Nephron (organoid): ENCODE measurements at regions not wholly inside any gene's neighbourhood (a gene's known extent, or its start where the extent isn't known, plus 50 kb on each side); places are given as distances from the start of the nearest gene placed in this dataset.
"Not testable (repeated sequence)": the region's sequence is repeated elsewhere in the genome, so short reads cannot be mapped to it uniquely, and the experiment has no call there.

ENCODE experiments used
- H3K27ac Mint-ChIP-seq, 3 experiments: 2 replicates each; pipeline ENCODE4 v1.8.0; 2020; ENCODE audit warnings: mixed read lengths in 3 of 3, mild to moderate bottlenecking in 2 of 3, moderate library complexity in 1 of 3
- H3K27me3 Mint-ChIP-seq: 2 replicates; pipeline ENCODE4 v1.8.0; 2021; ENCODE audit warnings: low read depth, mild to moderate bottlenecking, moderate library complexity, mixed read lengths
- H3K36me3 Mint-ChIP-seq: 2 replicates; pipeline ENCODE4 v1.8.0; 2020; ENCODE audit warnings: low read depth, mixed read lengths
- H3K4me1 Mint-ChIP-seq: 2 replicates; pipeline ENCODE4 v1.8.0; 2020; ENCODE audit warnings: mixed read lengths
- H3K4me3 Mint-ChIP-seq, 3 experiments: 2 replicates each; pipeline ENCODE4 v1.8.0; 2020; ENCODE audit warnings: mild to moderate bottlenecking in 3 of 3, mixed read lengths in 3 of 3, moderate library complexity in 2 of 3
- H3K9me3 Mint-ChIP-seq: 2 replicates; pipeline ENCODE4 v1.8.0; 2020; ENCODE audit warnings: mixed read lengths
- CTCF ChIP-seq, 3 experiments: fragments of 200-600 bp; sonication (generic); IDR thresholded peaks; one replicate each; pipeline ENCODE4 v1.5.0; 2021; ENCODE audit warnings: antibody characterized with exemption in 3 of 3; ENCODE audit not compliant: unreplicated experiment in 3 of 3

- Mint-ChIP-seq H3K4me3 (no peak overlapping the region), H3K27ac (no peak overlapping the region), H3K4me1 (peaks cover 5% of the 10 kb centered on the region), H3K9me3 (peaks cover 2% of the 10 kb centered on the region), H3K36me3 (no peaks in the 10 kb centered on the region), H3K27me3 (peaks cover 5% of the 10 kb centered on the region)
- TF ChIP-seq CTCF (IDR thresholded peaks at IDR 0.05; ENCODE audit: unreplicated experiment in 3 of 3), result no peak
Observed at GRCh38 chr6:81128671-81129070, 623.8 kb downstream of the TENT5A start.

- TF ChIP-seq CTCF (IDR thresholded peaks at IDR 0.05; ENCODE audit: unreplicated experiment in 3 of 3), result no peak
- peaks cover 2% of the 10 kb centered on the region for H3K9me3 Mint-ChIP-seq
- H3K36me3 Mint-ChIP-seq, result no peaks in the 10 kb centered on the region
- no peak overlapping the region for H3K4me3 Mint-ChIP-seq
- H3K4me1 Mint-ChIP-seq, result peaks cover 5% of the 10 kb centered on the region
- H3K27me3 Mint-ChIP-seq, result peaks cover 3% of the 10 kb centered on the region
- H3K27ac Mint-ChIP-seq, result peak overlapping the region in 1 of 3 experiments; percentile 51
Observed at GRCh38 chr6:81126150-81126549, 626.3 kb downstream of the TENT5A start.

- Mint-ChIP-seq H3K4me3 (no peak overlapping the region), H3K27ac (no peak overlapping the region), H3K9me3 (peaks cover 5% of the 10 kb centered on the region), H3K27me3 (no peaks in the 10 kb centered on the region), H3K36me3 (no peaks in the 10 kb centered on the region), H3K4me1 (no peaks in the 10 kb centered on the region)
- no peak for TF ChIP-seq CTCF (IDR thresholded peaks at IDR 0.05; ENCODE audit: unreplicated experiment in 3 of 3)
Observed at GRCh38 chr6:81120280-81120679, 632.2 kb downstream of the TENT5A start.

GRCh38 chr6:81105998-81106397 lies 646.5 kb downstream of the TENT5A start:
- H3K4me3 Mint-ChIP-seq, result no peak overlapping the region
- no peaks in the 10 kb centered on the region for H3K36me3 Mint-ChIP-seq
- no peak for TF ChIP-seq CTCF (IDR thresholded peaks at IDR 0.05; ENCODE audit: unreplicated experiment in 3 of 3)
- H3K9me3 Mint-ChIP-seq, result peaks cover 8% of the 10 kb centered on the region
- H3K4me1 Mint-ChIP-seq, result no peaks in the 10 kb centered on the region
- H3K27me3 Mint-ChIP-seq, result no peaks in the 10 kb centered on the region
- H3K27ac Mint-ChIP-seq, result no peak overlapping the region

GRCh38 chr6:81098109-81098814 lies 654.2 kb downstream of the TENT5A start:
- Mint-ChIP-seq H3K9me3 (peaks cover 13% of the 10 kb centered on the region), H3K4me1 (no peaks in the 10 kb centered on the region), H3K36me3 (no peaks in the 10 kb centered on the region), H3K27me3 (no peaks in the 10 kb centered on the region), H3K27ac (no peak overlapping the region), H3K4me3 (no peak overlapping the region)
- TF ChIP-seq CTCF (IDR thresholded peaks at IDR 0.05; ENCODE audit: unreplicated experiment in 3 of 3), result no peak

GRCh38 chr6:81096464-81096863 lies 656.0 kb downstream of the TENT5A start:
- not testable (repeated sequence) for H3K4me3 Mint-ChIP-seq, H3K4me1 Mint-ChIP-seq, H3K27ac Mint-ChIP-seq, H3K27me3 Mint-ChIP-seq, H3K9me3 Mint-ChIP-seq, H3K36me3 Mint-ChIP-seq
